OCI-LY3 (cell line): ENCODE measurements at regions not wholly inside any gene's neighbourhood (a gene's known extent, or its start where the extent isn't known, plus 50 kb on each side); places are given as distances from the start of the nearest gene placed in this dataset.

Experiments
- EZH2phosphoT487 ChIP-seq: fragments of 200-600 bp; shearing (Covaris generic); IDR thresholded peaks from 2 replicates; pipeline ENCODE4 v1.6.1; 2018; ENCODE audit warnings: antibody characterized with exemption, mixed run types, low read depth
- TF ChIP-seq, protein P1 (sequence below): fragments of 200-600, 300-600 bp; sonication (generic); IDR thresholded peaks from 2 replicates; pipeline ENCODE4 v1.5.1; 2014; ENCODE audit warnings: antibody characterized with exemption, low read length, low read depth

DNA sequence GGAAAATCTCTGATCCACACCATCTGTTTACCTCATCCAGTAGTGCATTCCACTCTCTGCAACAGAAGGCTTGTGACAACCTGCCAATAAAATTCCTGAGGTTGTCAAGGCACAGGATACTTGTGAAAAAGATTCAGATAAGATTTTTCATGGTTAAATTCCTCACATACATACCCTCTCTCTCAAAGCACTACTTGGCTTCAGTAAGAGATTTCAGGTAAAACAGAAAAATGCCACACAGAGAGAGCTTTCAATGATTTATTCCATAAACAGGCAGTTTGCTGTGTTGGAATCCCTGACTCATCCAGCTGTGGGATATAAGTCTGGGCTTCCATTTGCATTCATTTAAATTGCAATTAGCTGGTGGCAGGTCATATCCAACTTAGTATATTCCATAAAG is 99.7 kb upstream of the CAV2 start:
- TF ChIP-seq, protein P1, sequence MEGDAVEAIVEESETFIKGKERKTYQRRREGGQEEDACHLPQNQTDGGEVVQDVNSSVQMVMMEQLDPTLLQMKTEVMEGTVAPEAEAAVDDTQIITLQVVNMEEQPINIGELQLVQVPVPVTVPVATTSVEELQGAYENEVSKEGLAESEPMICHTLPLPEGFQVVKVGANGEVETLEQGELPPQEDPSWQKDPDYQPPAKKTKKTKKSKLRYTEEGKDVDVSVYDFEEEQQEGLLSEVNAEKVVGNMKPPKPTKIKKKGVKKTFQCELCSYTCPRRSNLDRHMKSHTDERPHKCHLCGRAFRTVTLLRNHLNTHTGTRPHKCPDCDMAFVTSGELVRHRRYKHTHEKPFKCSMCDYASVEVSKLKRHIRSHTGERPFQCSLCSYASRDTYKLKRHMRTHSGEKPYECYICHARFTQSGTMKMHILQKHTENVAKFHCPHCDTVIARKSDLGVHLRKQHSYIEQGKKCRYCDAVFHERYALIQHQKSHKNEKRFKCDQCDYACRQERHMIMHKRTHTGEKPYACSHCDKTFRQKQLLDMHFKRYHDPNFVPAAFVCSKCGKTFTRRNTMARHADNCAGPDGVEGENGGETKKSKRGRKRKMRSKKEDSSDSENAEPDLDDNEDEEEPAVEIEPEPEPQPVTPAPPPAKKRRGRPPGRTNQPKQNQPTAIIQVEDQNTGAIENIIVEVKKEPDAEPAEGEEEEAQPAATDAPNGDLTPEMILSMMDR, result no peak
- TF ChIP-seq EZH2phosphoT487, result no peak
